ENCODE measurements at regions not wholly inside any gene's neighbourhood (a gene's known extent, or its start where the extent isn't known, plus 50 kb on each side); places are given as distances from the start of the nearest gene placed in this dataset.

DNA sequence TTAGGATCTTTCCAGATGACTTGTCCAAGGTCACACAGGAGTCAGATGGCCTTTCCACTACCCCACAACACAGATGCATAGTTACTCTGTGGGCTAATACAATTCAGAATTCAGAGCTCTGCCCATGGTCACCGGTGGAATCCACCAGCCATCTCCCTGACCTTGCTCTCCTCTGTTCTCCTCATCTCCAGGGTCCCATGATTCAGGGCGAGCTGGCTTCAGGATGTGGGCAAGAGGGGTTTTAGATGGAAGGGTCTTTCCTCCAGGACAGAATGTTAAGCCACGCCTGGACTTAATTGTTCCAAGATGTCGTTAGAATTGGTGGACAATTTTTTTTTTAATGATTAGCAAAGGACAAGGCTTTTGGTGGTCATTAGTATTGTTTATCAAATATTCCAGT, 81.7 kb upstream of the LARP1 start:
- TF ChIP-seq JUN (IDR thresholded peaks at IDR 0.05) (no peak), POLR2A (IDR thresholded peaks at IDR 0.05; ENCODE audit: low read length) (no peak), ESRRA (IDR thresholded peaks at IDR 0.05; ENCODE audit: borderline replicate concordance, low read length) (no peak), JUNB (IDR thresholded peaks at IDR 0.05) (no peak), SMC3 (IDR thresholded peaks at IDR 0.05) (no peak), POLR2AphosphoS2 (conservative IDR thresholded peaks at IDR 0.05; ENCODE audit: low read length) (no peak), RFX5 (IDR thresholded peaks at IDR 0.05) (no peak), MAFK (IDR thresholded peaks at IDR 0.05; ENCODE audit: partially characterized antibody) (no peak), CBX8 (IDR thresholded peaks at IDR 0.05) (no peak), MYC (IDR thresholded peaks at IDR 0.05; ENCODE audit: borderline replicate concordance, low read length) (no peak), MAZ (IDR thresholded peaks at IDR 0.05; ENCODE audit: borderline replicate concordance, low read depth, low read length) (no peak)
- TF ChIP-seq, protein P1, sequence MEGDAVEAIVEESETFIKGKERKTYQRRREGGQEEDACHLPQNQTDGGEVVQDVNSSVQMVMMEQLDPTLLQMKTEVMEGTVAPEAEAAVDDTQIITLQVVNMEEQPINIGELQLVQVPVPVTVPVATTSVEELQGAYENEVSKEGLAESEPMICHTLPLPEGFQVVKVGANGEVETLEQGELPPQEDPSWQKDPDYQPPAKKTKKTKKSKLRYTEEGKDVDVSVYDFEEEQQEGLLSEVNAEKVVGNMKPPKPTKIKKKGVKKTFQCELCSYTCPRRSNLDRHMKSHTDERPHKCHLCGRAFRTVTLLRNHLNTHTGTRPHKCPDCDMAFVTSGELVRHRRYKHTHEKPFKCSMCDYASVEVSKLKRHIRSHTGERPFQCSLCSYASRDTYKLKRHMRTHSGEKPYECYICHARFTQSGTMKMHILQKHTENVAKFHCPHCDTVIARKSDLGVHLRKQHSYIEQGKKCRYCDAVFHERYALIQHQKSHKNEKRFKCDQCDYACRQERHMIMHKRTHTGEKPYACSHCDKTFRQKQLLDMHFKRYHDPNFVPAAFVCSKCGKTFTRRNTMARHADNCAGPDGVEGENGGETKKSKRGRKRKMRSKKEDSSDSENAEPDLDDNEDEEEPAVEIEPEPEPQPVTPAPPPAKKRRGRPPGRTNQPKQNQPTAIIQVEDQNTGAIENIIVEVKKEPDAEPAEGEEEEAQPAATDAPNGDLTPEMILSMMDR (IDR thresholded peaks at IDR 0.05) = no peak
- TF ChIP-seq, protein P2, sequence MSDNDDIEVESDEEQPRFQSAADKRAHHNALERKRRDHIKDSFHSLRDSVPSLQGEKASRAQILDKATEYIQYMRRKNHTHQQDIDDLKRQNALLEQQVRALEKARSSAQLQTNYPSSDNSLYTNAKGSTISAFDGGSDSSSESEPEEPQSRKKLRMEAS (IDR thresholded peaks at IDR 0.05) = no peak

Data from A549 (cell line).